Heart left ventricle (tissue), 16 donors: ENCODE measurements at regions not wholly inside any gene's neighbourhood (a gene's known extent, or its start where the extent isn't known, plus 50 kb on each side); places are given as distances from the start of the nearest gene placed in this dataset.
"Not testable (repeated sequence)": the region's sequence is repeated elsewhere in the genome, so short reads cannot be mapped to it uniquely, and the experiment has no call there.

Experiments used
- ATAC-seq, 4 donors: fragments of 200-7000 bp; cut with Tn5 transposase; one replicate each; pipeline ENCODE4 v1.9.1; 2020 to 2022; ENCODE audit warnings: moderate library complexity in 4 of 4, mild to moderate bottlenecking in 3 of 4, moderate number of reproducible peaks in 1 of 4
- DNase-seq, 5 donors: peaks; one replicate each; pipeline ENCODE4 v3.0.0-alpha.2; 2020
- H3K27ac ChIP-seq, 12 donors: fragments of 200-600 bp; sonication (generic) in 4 of 12; one replicate each; pipeline versions ENCODE4 v1.5.0 to v1.8.0; 2016 to 2022; ENCODE audit warnings: mild to moderate bottlenecking in 2 of 12
- H3K27me3 ChIP-seq, 9 donors: fragments of 200-600 bp; sonication (generic) in 2 of 9; one replicate each; pipeline versions ENCODE4 v1.5.1 to v1.8.0; 2016 to 2022; ENCODE audit warnings: mild to moderate bottlenecking in 3 of 9
- H3K36me3 ChIP-seq, 9 donors: fragments of 200-600 bp; sonication (generic) in 2 of 9; one replicate each; pipeline versions ENCODE4 v1.5.0 to v1.8.0; 2018 to 2022; ENCODE audit warnings: mild to moderate bottlenecking in 2 of 9
- H3K4me1 ChIP-seq, 12 donors: fragments of 200-600 bp; sonication (generic) in 4 of 12; one replicate each; pipeline versions ENCODE4 v1.5.0 to v1.8.0; 2016 to 2022; ENCODE audit warnings: mild to moderate bottlenecking in 3 of 12
- H3K4me3 ChIP-seq, 12 donors: fragments of 200-600 bp; sonication (generic) in 4 of 12; one replicate each; pipeline versions ENCODE4 v1.5.0 to v1.8.0; 2017 to 2022; ENCODE audit warnings: mild to moderate bottlenecking in 9 of 12, moderate library complexity in 4 of 12
- H3K9me3 ChIP-seq, 12 donors: fragments of 200-600 bp; sonication (generic) in 4 of 12; one replicate each; pipeline versions ENCODE4 v1.5.0 to v1.8.0; 2016 to 2022; ENCODE audit warnings: mild to moderate bottlenecking in 1 of 12
- POLR2A ChIP-seq, 2 donors: fragments of 450-650 bp; IDR thresholded peaks; one replicate each; pipeline ENCODE4 v1.6.1; 2017; ENCODE audit warnings: antibody characterized with exemption in 2 of 2, mild to moderate bottlenecking in 2 of 2, moderate library complexity in 2 of 2
- WGBS, 4 donors: extraction: QIAGEN DNeasy Blood & Tissue Kit in 2 of 4; methylation state at CpG; one replicate each; pipeline versions ENCODE4 v1.1.5 to v1.1.7; 2013 to 2018; 5-methylcytosine and 5-hydroxymethylcytosine counted together
- intact Hi-C, 10 donors: fragments of 100-400 bp; cut with DNase I; formaldehyde crosslinking; loops; one replicate each; pipeline versions ENCODE4 v1.11.1 to v1.14.2; 2022
- TF ChIP-seq, protein P1 (sequence below), 12 donors: fragments of 200-600 bp; sonication (generic) in 4 of 12; IDR thresholded peaks; one replicate each; pipeline versions ENCODE4 v1.5.0 to v1.8.0; 2018 to 2022; ENCODE audit warnings: antibody characterized with exemption in 12 of 12, mild to moderate bottlenecking in 5 of 12
- donor health status: ischemic (EF 13 %, LVEDD 7.1; RV severe dilation, severe dysfunction).
- donor health status: healthy with polysubstance abuse.
- donor health status: DM: no; HTN: yes; CAD: no.
- donor health status: DM: no; HTN: no; CAD: no.
- donor health status: ischemic (EF 25% LVEDD 6.9; RV normal size, moderate dysfunction).
- donor health status: ischemic (EF 25% LVEDD 5.7; RV mildly dilated, moderate dysfunction).
- donor health status: healthy.
- donor health status: DM: yes; HTN: yes; CAD: no.
- donor health status: ischemic (EF 35%, LVEDD 5.7; RV mildly dilated, moderate dysfunction).
- donor health status: nonischemic (EF 11% LVEDD 7.7; RV severe dilation, severe dysfunction).
- donor health status: DM: yes; HTN: yes; CAD: no.
- donor health status: PGD.
- donor health status: ischemic (EF 29% LVEDD 5.4; RV normal size, mild dysfunction).
- donor health status: nonischemic (EF 23%, LVEDD 6.1; RV moderate dilation, normal function).

DNA sequence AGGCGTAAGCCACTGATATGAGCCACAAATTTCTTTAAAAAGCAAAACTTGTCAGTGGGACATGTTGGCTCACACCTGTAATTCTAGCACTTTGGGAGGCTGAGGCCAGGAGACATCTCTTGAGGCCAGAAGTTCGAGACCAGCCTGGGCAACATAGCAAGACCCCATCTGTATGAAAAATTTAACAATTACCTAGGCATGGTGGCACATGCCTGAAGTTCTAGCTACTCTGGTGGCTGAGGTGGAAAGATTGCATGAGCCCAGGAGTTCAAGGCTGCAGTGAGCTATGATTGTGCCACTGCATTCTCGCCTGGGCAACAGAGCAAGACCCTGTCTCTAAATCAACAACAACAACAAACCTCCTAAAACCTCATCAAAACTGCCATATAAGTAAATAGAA lies 147.6 kb upstream of the BARHL2 start:
- no peak for TF ChIP-seq POLR2A (IDR thresholded peaks at IDR 0.05)
- TF ChIP-seq, protein P1, sequence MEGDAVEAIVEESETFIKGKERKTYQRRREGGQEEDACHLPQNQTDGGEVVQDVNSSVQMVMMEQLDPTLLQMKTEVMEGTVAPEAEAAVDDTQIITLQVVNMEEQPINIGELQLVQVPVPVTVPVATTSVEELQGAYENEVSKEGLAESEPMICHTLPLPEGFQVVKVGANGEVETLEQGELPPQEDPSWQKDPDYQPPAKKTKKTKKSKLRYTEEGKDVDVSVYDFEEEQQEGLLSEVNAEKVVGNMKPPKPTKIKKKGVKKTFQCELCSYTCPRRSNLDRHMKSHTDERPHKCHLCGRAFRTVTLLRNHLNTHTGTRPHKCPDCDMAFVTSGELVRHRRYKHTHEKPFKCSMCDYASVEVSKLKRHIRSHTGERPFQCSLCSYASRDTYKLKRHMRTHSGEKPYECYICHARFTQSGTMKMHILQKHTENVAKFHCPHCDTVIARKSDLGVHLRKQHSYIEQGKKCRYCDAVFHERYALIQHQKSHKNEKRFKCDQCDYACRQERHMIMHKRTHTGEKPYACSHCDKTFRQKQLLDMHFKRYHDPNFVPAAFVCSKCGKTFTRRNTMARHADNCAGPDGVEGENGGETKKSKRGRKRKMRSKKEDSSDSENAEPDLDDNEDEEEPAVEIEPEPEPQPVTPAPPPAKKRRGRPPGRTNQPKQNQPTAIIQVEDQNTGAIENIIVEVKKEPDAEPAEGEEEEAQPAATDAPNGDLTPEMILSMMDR (IDR thresholded peaks at IDR 0.05) = no peak
- Histone ChIP-seq H3K27ac (no peak overlapping the region), H3K4me1 (no peaks in the 10 kb centered on the region), H3K9me3 (no peaks in the 10 kb centered on the region), H3K4me3 (no peak overlapping the region), H3K27me3 (no peaks in the 10 kb centered on the region), H3K36me3 (no peaks in the 10 kb centered on the region)
- ATAC-seq (no peak), DNase-seq (no peak)
- 81 to 93% (median 91%) methylated on average over 3 of the region's 3 CpGs for WGBS, 4 donors
- intact Hi-C loops = loop anchor here in 1 of 10 donors (2.0 kb wide), 1 partner anchor 40 kb away; no protein-coding TSS in a partner anchor

DNA sequence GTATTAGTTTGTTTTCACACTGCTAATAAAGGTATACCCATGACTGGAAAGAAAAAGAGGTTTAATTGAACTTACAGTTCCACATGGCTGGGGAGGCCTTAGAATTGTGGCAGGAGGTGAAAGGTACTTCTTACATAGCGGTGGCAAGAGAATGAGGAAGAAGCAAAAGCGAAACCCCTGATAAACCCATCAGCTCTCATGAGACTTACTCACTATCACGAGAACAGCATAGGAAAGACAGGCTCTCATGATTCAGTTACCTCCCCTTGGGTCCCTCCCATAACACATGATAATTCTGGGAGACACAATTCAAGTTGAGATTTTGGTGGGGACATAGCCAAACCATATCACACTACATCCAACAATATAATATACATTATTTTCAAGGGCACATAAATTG lies 145.7 kb upstream of the BARHL2 start:
- no peaks in the 10 kb centered on the region for H3K9me3 ChIP-seq
- no peak for ATAC-seq
- H3K36me3 ChIP-seq = no peaks in the 10 kb centered on the region
- WGBS, 4 donors = 76 to 83% (median 82%) methylated on average over 3 of the region's 3 CpGs
- no peak for TF ChIP-seq POLR2A (IDR thresholded peaks at IDR 0.05)
- TF ChIP-seq, protein P1 (IDR thresholded peaks at IDR 0.05) = no peak
- intact Hi-C loops = no loop called here
- DNase-seq = no peak
- no peak overlapping the region for H3K27ac ChIP-seq
- no peaks in the 10 kb centered on the region for H3K27me3 ChIP-seq
- H3K4me1 ChIP-seq = no peaks in the 10 kb centered on the region
- H3K4me3 ChIP-seq = no peak overlapping the region

DNA sequence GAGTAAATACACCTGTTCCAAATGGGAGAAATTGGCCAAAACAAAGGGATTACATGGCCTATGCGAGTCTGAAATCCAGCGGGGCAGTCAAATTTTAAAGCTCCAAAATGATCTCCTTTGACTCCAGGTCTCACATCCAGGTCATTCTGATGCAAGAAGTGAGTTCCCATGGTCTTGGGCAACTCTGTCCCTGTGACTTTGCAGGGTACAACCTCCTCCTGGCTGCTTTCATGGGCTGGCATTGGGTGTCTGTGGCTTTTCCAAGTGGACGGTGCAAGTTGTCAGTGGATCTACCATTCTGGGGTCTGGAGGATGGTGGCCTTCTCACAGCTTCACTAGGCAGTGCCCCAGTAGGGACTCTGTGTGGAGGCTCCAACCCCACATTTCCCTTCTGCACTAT lies 144.3 kb upstream of the BARHL2 start:
- H3K27me3 ChIP-seq, H3K4me3 ChIP-seq, H3K27ac ChIP-seq, ATAC-seq, intact Hi-C loops, DNase-seq, H3K4me1 ChIP-seq, H3K9me3 ChIP-seq, H3K36me3 ChIP-seq: not testable (repeated sequence)
- 78 to 96% (median 90%) methylated on average over 3 of the region's 3 CpGs for WGBS, 4 donors

DNA sequence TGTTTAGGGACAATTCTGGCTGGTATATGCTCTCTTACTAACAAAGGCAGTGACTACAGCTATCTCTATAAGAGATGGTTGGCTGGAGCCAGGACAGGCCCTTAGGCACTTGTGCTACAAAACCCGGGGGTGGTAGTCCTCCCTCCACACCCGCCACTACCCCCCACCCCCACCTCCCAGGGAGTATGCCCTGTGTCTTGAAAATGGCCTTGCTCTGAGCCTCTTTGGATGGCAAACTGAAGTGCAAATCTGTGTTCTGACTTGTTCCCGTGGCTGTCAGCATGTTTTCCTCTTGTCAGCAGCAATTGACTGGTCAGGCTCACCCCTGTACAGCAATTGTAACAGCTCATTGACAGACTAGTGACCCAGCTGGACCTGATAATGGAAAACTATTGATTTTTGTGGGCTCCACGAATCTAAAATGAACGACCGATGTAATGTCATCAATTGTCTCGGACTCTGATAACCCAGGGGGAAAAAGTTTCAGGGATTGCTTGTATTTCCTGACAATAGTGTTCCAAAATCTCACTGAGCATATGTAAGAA lies 139.4 kb upstream of the BARHL2 start:
- Histone ChIP-seq H3K27me3 (peaks cover 0 to 10% (median 0%) of the 10 kb centered on the region in 9 donors), H3K36me3 (no peaks in the 10 kb centered on the region), H3K4me3 (no peak overlapping the region), H3K27ac (no peak overlapping the region), H3K4me1 (peaks cover 0 to 6% (median 0%) of the 10 kb centered on the region in 12 donors), H3K9me3 (no peaks in the 10 kb centered on the region)
- intact Hi-C loops = loop anchor here in 4 of 10 donors (10.0 kb wide), 5 partner anchors 58 to 168 kb away; partner anchors contain the start of genes BARHL2 (in 1 of the 4) and ZNF644 (in 1 of the 4)
- no peak for DNase-seq
- WGBS, 4 donors = 67 to 80% (median 69%) methylated on average over 6 to 7 of the region's 7 CpGs
- ATAC-seq = no peak
- TF ChIP-seq, protein P1 (IDR thresholded peaks at IDR 0.05) = no peak
- no peak for TF ChIP-seq POLR2A (IDR thresholded peaks at IDR 0.05)
